Body of pancreas (tissue), 4 donors: ENCODE measurements at regions not wholly inside any gene's neighbourhood (a gene's known extent, or its start where the extent isn't known, plus 50 kb on each side); places are given as distances from the start of the nearest gene placed in this dataset.

Experiments
- ATAC-seq: fragments of 150-250 bp; one replicate; pipeline ENCODE4 v1.9.1; 2016
- DNase-seq, 4 donors: peaks; one replicate each; pipeline ENCODE4 v3.0.0-alpha.2; 2019
- H3K27ac ChIP-seq, 4 donors: fragments of 200-600 bp; sonication (generic); 1 replicate in 3 of 4; 2 replicates in 1 of 4; pipeline versions ENCODE4 v1.5.1 to v1.6.1; 2016 to 2019; ENCODE audit warnings: mild to moderate bottlenecking in 1 of 4, mixed read lengths in 1 of 4, moderate library complexity in 1 of 4
- H3K27me3 ChIP-seq, 2 donors: fragments of 200-600 bp; sonication (generic); one replicate each; pipeline ENCODE4 v1.6.0; 2016; ENCODE audit warnings: mild to moderate bottlenecking in 1 of 2
- H3K36me3 ChIP-seq, 2 donors: fragments of 200-600 bp; sonication (generic); replicated peaks in 1 of 2; 2 replicates each; pipeline ENCODE4 v1.5.1; 2016; ENCODE audit warnings: low read depth in 2 of 2; ENCODE audit not compliant: insufficient read depth in 1 of 2
- H3K4me1 ChIP-seq: fragments of 200-600 bp; sonication (generic); one replicate; pipeline ENCODE4 v1.6.0; 2016
- H3K4me3 ChIP-seq, 2 donors: fragments of 200-600 bp; sonication (generic); 1 replicate in 1 of 2; 2 replicates in 1 of 2; pipeline ENCODE4 v1.5.1; 2016 to 2019
- H3K9me3 ChIP-seq, 3 donors: fragments of 200-600 bp; sonication (generic); 1 replicate in 2 of 3; 2 replicates in 1 of 3; pipeline ENCODE4 v1.5.1; 2016
- CTCF ChIP-seq, 7 experiments: fragments of 450-650 bp in 4 of 7; fragments of 200-600 bp in 3 of 7; sonication (generic) in 3 of 7; IDR thresholded peaks; one replicate each; pipeline ENCODE4 v1.5.1; 2016 to 2019; ENCODE audit warnings: antibody characterized with exemption in 7 of 7
- POLR2A ChIP-seq, 3 donors: fragments of 450-650 bp; IDR thresholded peaks; one replicate each; pipeline ENCODE4 v1.6.1; 2016; ENCODE audit warnings: antibody characterized with exemption in 3 of 3, mild to moderate bottlenecking in 2 of 3
- WGBS, 2 donors: methylation state at CpG; one replicate each; pipeline ENCODE4 v1.1.5; 2017; 5-methylcytosine and 5-hydroxymethylcytosine counted together
- intact Hi-C: fragments of 100-400 bp; cut with DNase I; formaldehyde crosslinking; loops from one replicate; pipeline ENCODE4 v1.15.1; 2023

- no peak overlapping the region for H3K4me3 ChIP-seq
- no peaks in the 10 kb centered on the region for H3K9me3 ChIP-seq
- no peak for ATAC-seq
- H3K4me1 ChIP-seq, result peaks cover 14% of the 10 kb centered on the region
- no peaks in the 10 kb centered on the region for H3K36me3 ChIP-seq
- TF ChIP-seq POLR2A (IDR thresholded peaks at IDR 0.05), result no peak
- TF ChIP-seq CTCF (IDR thresholded peaks at IDR 0.05), result no peak
- intact Hi-C loops, result no loop called here
- 69 to 88% methylated on average over 3 of the region's 3 CpGs for WGBS, 2 donors
- no peaks in the 10 kb centered on the region for H3K27me3 ChIP-seq
- no peak for DNase-seq
- no peak overlapping the region for H3K27ac ChIP-seq
Observed at GRCh38 chr2:204434660-204435462, 110.4 kb upstream of the PARD3B start.

GRCh38 chr2:204436230-204436629 lies 109.0 kb upstream of the PARD3B start:
- H3K36me3 ChIP-seq, result no peaks in the 10 kb centered on the region
- H3K4me1 ChIP-seq, result peaks cover 14% of the 10 kb centered on the region
- TF ChIP-seq POLR2A (IDR thresholded peaks at IDR 0.05) (no peak), CTCF (IDR thresholded peaks at IDR 0.05) (no peak)
- DNase-seq (no peak), ATAC-seq (no peak)
- 69 to 84% methylated on average over 1 of the region's 1 CpG for WGBS, 2 donors
- intact Hi-C loops, result no loop called here
- no peaks in the 10 kb centered on the region for H3K9me3 ChIP-seq
- H3K27ac ChIP-seq, result no peak overlapping the region
- H3K27me3 ChIP-seq, result no peaks in the 10 kb centered on the region
- H3K4me3 ChIP-seq, result no peak overlapping the region

GRCh38 chr2:204437408-204437807 lies 107.9 kb upstream of the PARD3B start:
- H3K9me3 ChIP-seq, result no peaks in the 10 kb centered on the region
- no peak overlapping the region for H3K27ac ChIP-seq
- DNase-seq (no peak), ATAC-seq (no peak)
- peaks cover 14% of the 10 kb centered on the region for H3K4me1 ChIP-seq
- intact Hi-C loops, result no loop called here
- TF ChIP-seq CTCF (IDR thresholded peaks at IDR 0.05) (no peak), POLR2A (IDR thresholded peaks at IDR 0.05) (no peak)
- WGBS, 2 donors, result 26 to 33% methylated on average over 5 of the region's 5 CpGs
- H3K36me3 ChIP-seq, result no peaks in the 10 kb centered on the region
- no peaks in the 10 kb centered on the region for H3K27me3 ChIP-seq
- H3K4me3 ChIP-seq, result no peak overlapping the region

GRCh38 chr2:204437815-204438756 lies 107.2 kb upstream of the PARD3B start:
- no peaks in the 10 kb centered on the region for H3K36me3 ChIP-seq

More at GRCh38 chr2:204437815-204438756, 107.2 kb upstream of the PARD3B start:
- no peak for TF ChIP-seq CTCF (IDR thresholded peaks at IDR 0.05)
- no peak for TF ChIP-seq POLR2A (IDR thresholded peaks at IDR 0.05)
- Histone ChIP-seq H3K9me3 (no peaks in the 10 kb centered on the region), H3K4me1 (peaks cover 14% of the 10 kb centered on the region), H3K27me3 (no peaks in the 10 kb centered on the region), H3K27ac (no peak overlapping the region), H3K4me3 (no peak overlapping the region)
- intact Hi-C loops, result no loop called here
- ATAC-seq (peak; percentile 62), DNase-seq (peak; percentile 32 to 50 (median 46))
- 50 to 53% methylated on average over 18 of the region's 18 CpGs for WGBS, 2 donors
